ENCODE measurements at regions not wholly inside any gene's neighbourhood (a gene's known extent, or its start where the extent isn't known, plus 50 kb on each side); places are given as distances from the start of the nearest gene placed in this dataset.
A peak's percentile ranks its signal among the peaks of the same experiment; 100 is the strongest.

GRCh38 chr10:47081264-47081663 is 170.0 kb downstream of the PTPN20 start:
- Histone ChIP-seq H3K36me3 (replicated peaks; ENCODE audit: insufficient read depth, low read length) (no peaks in the 10 kb centered on the region), H3F3A (ENCODE audit: insufficient read depth, low read length) (peaks cover 17% of the 10 kb centered on the region), H3K9me2 (replicated peaks; ENCODE audit: insufficient read depth, low read length) (no peaks in the 10 kb centered on the region), H3K9ac (ENCODE audit: low read length) (no peak overlapping the region), H3K9me3 (replicated peaks; ENCODE audit: insufficient read depth, low read length) (no peaks in the 10 kb centered on the region), H3K4me3 (ENCODE audit: low read length) (no peak overlapping the region), H3K4me1 (ENCODE audit: low read length) (peaks cover 28% of the 10 kb centered on the region), H4K20me1 (ENCODE audit: insufficient read depth, low read length) (no peaks in the 10 kb centered on the region), H3K4me2 (ENCODE audit: low read depth, low read length) (no peak overlapping the region), H2AFZ (ENCODE audit: low read length) (no peak overlapping the region), H3K79me2 (ENCODE audit: low read length) (no peaks in the 10 kb centered on the region), H3K27ac (ENCODE audit: low read length) (no peak overlapping the region), H3K27me3 (replicated peaks; ENCODE audit: insufficient read depth, low read length) (no peaks in the 10 kb centered on the region)
- DNase-seq: no peak
- TF ChIP-seq EZH2phosphoT487 (IDR thresholded peaks at IDR 0.05; ENCODE audit: low read length): no peak

DNA sequence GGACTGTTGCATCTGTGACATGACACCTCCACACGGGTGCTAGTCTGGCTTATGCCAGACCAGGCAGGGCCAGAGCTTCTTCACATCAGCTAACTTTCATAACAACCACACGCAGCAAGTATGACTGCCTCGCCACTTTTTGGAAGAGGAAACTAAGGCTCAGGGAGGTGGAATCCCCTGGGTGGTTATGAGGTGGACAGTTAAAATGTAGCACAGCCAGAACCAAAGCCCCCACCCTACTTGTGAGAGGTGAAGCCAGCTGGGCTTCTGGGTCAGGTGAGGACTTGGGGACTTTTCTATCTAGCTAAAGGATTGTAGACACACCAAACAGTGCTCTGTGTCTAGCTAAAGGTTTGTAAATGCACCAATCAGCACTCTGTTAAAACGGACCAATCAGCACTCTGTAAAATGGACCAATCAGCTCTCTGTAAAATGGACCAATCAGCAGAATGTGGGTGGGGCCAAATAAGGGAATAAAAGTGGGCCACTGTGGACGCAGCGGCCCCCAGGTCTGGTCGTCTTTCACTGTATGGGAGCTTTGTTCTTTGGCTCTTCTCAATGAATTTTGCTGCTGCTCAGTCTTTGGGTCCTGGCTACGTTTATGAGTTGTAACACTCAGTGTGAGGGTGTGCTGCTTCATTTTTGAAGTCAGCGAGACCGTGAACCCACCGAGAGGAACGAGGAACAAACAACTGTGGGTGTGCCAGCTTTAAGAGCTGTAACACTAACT is 171.0 kb downstream of the PTPN20 start:
- TF ChIP-seq EZH2phosphoT487 (IDR thresholded peaks at IDR 0.05; ENCODE audit: low read length) (no peak), EZH2 (optimal IDR thresholded peaks at IDR 0.05; ENCODE audit: low read depth, low read length) (no peak)
- TF ChIP-seq, protein P1, sequence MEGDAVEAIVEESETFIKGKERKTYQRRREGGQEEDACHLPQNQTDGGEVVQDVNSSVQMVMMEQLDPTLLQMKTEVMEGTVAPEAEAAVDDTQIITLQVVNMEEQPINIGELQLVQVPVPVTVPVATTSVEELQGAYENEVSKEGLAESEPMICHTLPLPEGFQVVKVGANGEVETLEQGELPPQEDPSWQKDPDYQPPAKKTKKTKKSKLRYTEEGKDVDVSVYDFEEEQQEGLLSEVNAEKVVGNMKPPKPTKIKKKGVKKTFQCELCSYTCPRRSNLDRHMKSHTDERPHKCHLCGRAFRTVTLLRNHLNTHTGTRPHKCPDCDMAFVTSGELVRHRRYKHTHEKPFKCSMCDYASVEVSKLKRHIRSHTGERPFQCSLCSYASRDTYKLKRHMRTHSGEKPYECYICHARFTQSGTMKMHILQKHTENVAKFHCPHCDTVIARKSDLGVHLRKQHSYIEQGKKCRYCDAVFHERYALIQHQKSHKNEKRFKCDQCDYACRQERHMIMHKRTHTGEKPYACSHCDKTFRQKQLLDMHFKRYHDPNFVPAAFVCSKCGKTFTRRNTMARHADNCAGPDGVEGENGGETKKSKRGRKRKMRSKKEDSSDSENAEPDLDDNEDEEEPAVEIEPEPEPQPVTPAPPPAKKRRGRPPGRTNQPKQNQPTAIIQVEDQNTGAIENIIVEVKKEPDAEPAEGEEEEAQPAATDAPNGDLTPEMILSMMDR (IDR thresholded peaks at IDR 0.05; ENCODE audit: low read length): no peak
- peaks cover 28% of the 10 kb centered on the region for H3K4me1 ChIP-seq (ENCODE audit: low read length)
- no peaks in the 10 kb centered on the region for H3K27me3 ChIP-seq (replicated peaks; ENCODE audit: insufficient read depth, low read length)
- peaks cover 17% of the 10 kb centered on the region for H3F3A ChIP-seq (ENCODE audit: insufficient read depth, low read length)
- H4K20me1 ChIP-seq (ENCODE audit: insufficient read depth, low read length): no peaks in the 10 kb centered on the region
- H3K27ac ChIP-seq (ENCODE audit: low read length): no peak overlapping the region
- no peak overlapping the region for H3K9ac ChIP-seq (ENCODE audit: low read length)
- no peaks in the 10 kb centered on the region for H3K9me2 ChIP-seq (replicated peaks; ENCODE audit: insufficient read depth, low read length)
- no peak for DNase-seq
- no peak overlapping the region for H2AFZ ChIP-seq (ENCODE audit: low read length)
- H3K4me3 ChIP-seq (ENCODE audit: low read length): no peak overlapping the region
- H3K36me3 ChIP-seq (replicated peaks; ENCODE audit: insufficient read depth, low read length): no peaks in the 10 kb centered on the region
- no peak overlapping the region for H3K4me2 ChIP-seq (ENCODE audit: low read depth, low read length)
- H3K79me2 ChIP-seq (ENCODE audit: low read length): no peaks in the 10 kb centered on the region
- H3K9me3 ChIP-seq (replicated peaks; ENCODE audit: insufficient read depth, low read length): no peaks in the 10 kb centered on the region

- H2AFZ ChIP-seq (ENCODE audit: low read length): peak overlapping the region; percentile 33
- no peaks in the 10 kb centered on the region for H3K79me2 ChIP-seq (ENCODE audit: low read length)
- H3F3A ChIP-seq (ENCODE audit: insufficient read depth, low read length): peaks cover 8% of the 10 kb centered on the region; the same call in 1 of the 2 replicates
- H3K4me2 ChIP-seq (ENCODE audit: low read depth, low read length): peak overlapping the region; percentile 51; the same call in 1 of the 2 replicates
- DNase-seq: peak; percentile 82
- TF ChIP-seq EZH2phosphoT487 (IDR thresholded peaks at IDR 0.05; ENCODE audit: low read length) (no peak), EZH2 (optimal IDR thresholded peaks at IDR 0.05; ENCODE audit: low read depth, low read length) (no peak)
- TF ChIP-seq, protein P1 (IDR thresholded peaks at IDR 0.05; ENCODE audit: low read length): no peak
- peak overlapping the region; percentile 41; the same call in 1 of the 2 replicates for H3K27ac ChIP-seq (ENCODE audit: low read length)
- H3K27me3 ChIP-seq (replicated peaks; ENCODE audit: insufficient read depth, low read length): no peaks in the 10 kb centered on the region
- no peaks in the 10 kb centered on the region for H3K36me3 ChIP-seq (replicated peaks; ENCODE audit: insufficient read depth, low read length)
- no peak overlapping the region for H3K9ac ChIP-seq (ENCODE audit: low read length)
- no peaks in the 10 kb centered on the region; the same call in 1 of the 2 replicates for H3K9me3 ChIP-seq (replicated peaks; ENCODE audit: insufficient read depth, low read length)
- H3K9me2 ChIP-seq (replicated peaks; ENCODE audit: insufficient read depth, low read length): no peaks in the 10 kb centered on the region
- H3K4me3 ChIP-seq (ENCODE audit: low read length): no peak overlapping the region
- peaks cover 16% of the 10 kb centered on the region for H3K4me1 ChIP-seq (ENCODE audit: low read length)
- H4K20me1 ChIP-seq (ENCODE audit: insufficient read depth, low read length): no peaks in the 10 kb centered on the region
These were observed 176.4 kb downstream of the PTPN20 start for GRCh38 chr10:47087667-47088066.
